GM19238 (cell line): ENCODE measurements at regions not wholly inside any gene's neighbourhood (a gene's known extent, or its start where the extent isn't known, plus 50 kb on each side); places are given as distances from the start of the nearest gene placed in this dataset.
A peak's percentile ranks its signal among the peaks of the same experiment; 100 is the strongest.

ENCODE experiments used
- DNase-seq: peaks from one replicate; pipeline ENCODE4 v3.0.0; 2011; ENCODE audit warnings: low spot score; ENCODE audit not compliant: insufficient read length

GRCh38 chr2:151087377-151087776 is 174.3 kb downstream of the RBM43 start:
- DNase-seq, result no peak

GRCh38 chr2:151085181-151085611 is 176.5 kb downstream of the RBM43 start:
- DNase-seq, result no peak

- no peak for DNase-seq
Measured at GRCh38 chr2:151083856-151084795, 177.5 kb downstream of the RBM43 start.

GRCh38 chr2:151078889-151079288 is 182.8 kb downstream of the RBM43 start:
- no peak for DNase-seq

- no peak for DNase-seq
Measured at GRCh38 chr2:151071906-151072305, 189.8 kb downstream of the RBM43 start.

GRCh38 chr2:151071382-151071781 is 190.3 kb downstream of the RBM43 start:
- no peak for DNase-seq

- DNase-seq, result no peak
Measured at GRCh38 chr2:151070253-151070652, 191.4 kb downstream of the RBM43 start.

- DNase-seq, result no peak
Measured at GRCh38 chr2:151067658-151068369, 193.8 kb downstream of the RBM43 start.

GRCh38 chr2:151063271-151063670 is 198.4 kb downstream of the RBM43 start:
- DNase-seq, result no peak

- DNase-seq, result no peak
Measured at GRCh38 chr2:151060287-151060686, 201.4 kb downstream of the RBM43 start.

GRCh38 chr2:151056870-151057269 is 204.8 kb downstream of the RBM43 start:
- no peak for DNase-seq

- DNase-seq, result no peak
Measured at GRCh38 chr2:151053661-151053990, 208.0 kb downstream of the RBM43 start.

GRCh38 chr2:151052850-151053660 is 208.6 kb downstream of the RBM43 start:
- DNase-seq, result no peak

- peak; percentile 4 for DNase-seq
Measured at GRCh38 chr2:151051574-151052220, 210.0 kb downstream of the RBM43 start.

- DNase-seq, result no peak
Measured at GRCh38 chr2:151049746-151050145, 211.9 kb downstream of the RBM43 start.

GRCh38 chr2:151048331-151049054 is 213.2 kb downstream of the RBM43 start:
- no peak for DNase-seq

- no peak for DNase-seq
Measured at GRCh38 chr2:151043484-151043883, 218.2 kb downstream of the RBM43 start.

- no peak for DNase-seq
Measured at GRCh38 chr2:151042964-151043363, 218.7 kb downstream of the RBM43 start.

GRCh38 chr2:151040039-151040438 is 221.6 kb downstream of the RBM43 start:
- no peak for DNase-seq

- DNase-seq, result no peak
Measured at GRCh38 chr2:151038516-151038915, 223.1 kb downstream of the RBM43 start.

GRCh38 chr2:151037434-151037833 is 224.2 kb downstream of the RBM43 start:
- DNase-seq, result no peak
